ENCODE measurements at regions not wholly inside any gene's neighbourhood (a gene's known extent, or its start where the extent isn't known, plus 50 kb on each side); places are given as distances from the start of the nearest gene placed in this dataset.
A peak's percentile ranks its signal among the peaks of the same experiment; 100 is the strongest.
"Not testable (repeated sequence)": the region's sequence is repeated elsewhere in the genome, so short reads cannot be mapped to it uniquely, and the experiment has no call there.

DNA sequence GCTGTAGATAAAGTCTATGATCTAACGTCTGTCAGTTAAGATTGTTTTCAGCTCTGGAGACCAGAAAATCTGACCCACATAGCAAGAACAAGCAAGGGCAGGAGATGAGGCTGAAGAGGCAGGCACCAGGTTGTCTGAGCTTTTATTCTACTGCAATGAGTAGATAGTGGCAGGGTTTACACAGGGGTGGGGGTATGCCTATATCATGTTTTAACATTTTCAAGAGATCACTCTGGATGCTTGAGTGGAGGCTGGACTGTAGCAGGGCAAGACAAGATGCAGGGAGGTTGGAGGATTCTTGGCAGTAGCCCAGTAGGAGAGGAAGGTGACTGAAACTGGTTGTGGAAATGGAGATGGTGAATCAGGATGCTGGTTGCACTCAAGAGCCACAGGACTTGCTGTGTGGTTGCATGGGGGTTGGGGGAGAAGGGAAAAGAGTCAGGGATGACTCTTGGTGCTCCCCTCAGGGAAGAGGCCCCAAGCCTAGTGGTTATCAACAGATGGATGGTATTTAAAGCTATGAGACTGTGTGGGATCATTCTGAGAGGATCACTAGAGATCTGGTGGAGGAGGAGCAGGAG, 143.1 kb upstream of the KCNJ18 start:
- H3K27me3 ChIP-seq (ENCODE audit: insufficient read depth, low read length, poor library complexity) = no peaks in the 10 kb centered on the region
- peak overlapping the region; percentile 75; the same call in 1 of the 2 replicates for H3K4me2 ChIP-seq (ENCODE audit: insufficient read depth, low read length)
- H2AFZ ChIP-seq (ENCODE audit: low read depth, low read length) = no peak overlapping the region
- no peaks in the 10 kb centered on the region for H3K9me3 ChIP-seq (ENCODE audit: insufficient read depth, low read length, severe bottlenecking)
- H3K4me3 ChIP-seq (ENCODE audit: low read depth in 1 of 2, low read length in 2 of 2) = peak overlapping the region in 1 of 2 experiments; percentile 75; a peak in 2 of 4 replicates
- no peak for ATAC-seq (ENCODE audit: insufficient read depth, low read depth)
- no peak for DNase-seq
- peaks cover 27% of the 10 kb centered on the region for H3K4me1 ChIP-seq (ENCODE audit: insufficient read depth, low read length)
- 0 out of 2 replicates have a peak, but pooled peaks cover 15% of the 10 kb centered on the region for H4K20me1 ChIP-seq (ENCODE audit: insufficient read depth, low read length)
- H3K36me3 ChIP-seq (ENCODE audit: insufficient read depth, low read length) = no peaks in the 10 kb centered on the region
- H3K27ac ChIP-seq (ENCODE audit: low read length) = no peak overlapping the region
- H3K79me2 ChIP-seq (ENCODE audit: insufficient read depth, low read length) = 0 out of 2 replicates have a peak, but pooled peaks cover 4% of the 10 kb centered on the region
- no peak overlapping the region for H3K9ac ChIP-seq (ENCODE audit: low read depth, low read length)
- TF ChIP-seq, protein P1, sequence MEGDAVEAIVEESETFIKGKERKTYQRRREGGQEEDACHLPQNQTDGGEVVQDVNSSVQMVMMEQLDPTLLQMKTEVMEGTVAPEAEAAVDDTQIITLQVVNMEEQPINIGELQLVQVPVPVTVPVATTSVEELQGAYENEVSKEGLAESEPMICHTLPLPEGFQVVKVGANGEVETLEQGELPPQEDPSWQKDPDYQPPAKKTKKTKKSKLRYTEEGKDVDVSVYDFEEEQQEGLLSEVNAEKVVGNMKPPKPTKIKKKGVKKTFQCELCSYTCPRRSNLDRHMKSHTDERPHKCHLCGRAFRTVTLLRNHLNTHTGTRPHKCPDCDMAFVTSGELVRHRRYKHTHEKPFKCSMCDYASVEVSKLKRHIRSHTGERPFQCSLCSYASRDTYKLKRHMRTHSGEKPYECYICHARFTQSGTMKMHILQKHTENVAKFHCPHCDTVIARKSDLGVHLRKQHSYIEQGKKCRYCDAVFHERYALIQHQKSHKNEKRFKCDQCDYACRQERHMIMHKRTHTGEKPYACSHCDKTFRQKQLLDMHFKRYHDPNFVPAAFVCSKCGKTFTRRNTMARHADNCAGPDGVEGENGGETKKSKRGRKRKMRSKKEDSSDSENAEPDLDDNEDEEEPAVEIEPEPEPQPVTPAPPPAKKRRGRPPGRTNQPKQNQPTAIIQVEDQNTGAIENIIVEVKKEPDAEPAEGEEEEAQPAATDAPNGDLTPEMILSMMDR (IDR thresholded peaks at IDR 0.05; ENCODE audit: borderline replicate concordance, extremely low read depth, low read length, poor library complexity, severe bottlenecking) = no peak
- no peak for TF ChIP-seq EZH2 (IDR thresholded peaks at IDR 0.05; ENCODE audit: borderline replicate concordance, low read depth, low read length, severe bottlenecking)

GRCh38 chr17:21550031-21550430, 142.3 kb upstream of the KCNJ18 start:
- H3K79me2 ChIP-seq (ENCODE audit: insufficient read depth, low read length); H3K9me3 ChIP-seq (ENCODE audit: insufficient read depth, low read length, severe bottlenecking); H2AFZ ChIP-seq (ENCODE audit: low read depth, low read length); H3K27ac ChIP-seq (ENCODE audit: low read length); H3K27me3 ChIP-seq (ENCODE audit: insufficient read depth, low read length, poor library complexity); H3K36me3 ChIP-seq (ENCODE audit: insufficient read depth, low read length); ATAC-seq (ENCODE audit: insufficient read depth, low read depth); DNase-seq: not testable (repeated sequence)
- Histone ChIP-seq H3K9ac (ENCODE audit: low read depth, low read length) (peak overlapping the region; percentile 64), H4K20me1 (ENCODE audit: insufficient read depth, low read length) (0 out of 2 replicates have a peak, but pooled peaks cover 15% of the 10 kb centered on the region), H3K4me2 (ENCODE audit: insufficient read depth, low read length) (peak overlapping the region; percentile 75), H3K4me3 (ENCODE audit: low read depth in 1 of 2, low read length in 2 of 2) (peak overlapping the region; percentile 23 to 75; a peak in 3 of 4 replicates), H3K4me1 (ENCODE audit: insufficient read depth, low read length) (peaks cover 27% of the 10 kb centered on the region)

- no peaks in the 10 kb centered on the region for H3K27me3 ChIP-seq (ENCODE audit: insufficient read depth, low read length, poor library complexity)
- H3K27ac ChIP-seq (ENCODE audit: low read length) = peak overlapping the region; percentile 57
- 0 out of 2 replicates have a peak, but pooled peaks cover 4% of the 10 kb centered on the region for H3K79me2 ChIP-seq (ENCODE audit: insufficient read depth, low read length)
- DNase-seq = peak; percentile 69
- no peaks in the 10 kb centered on the region for H3K36me3 ChIP-seq (ENCODE audit: insufficient read depth, low read length)
- ATAC-seq (ENCODE audit: insufficient read depth, low read depth) = peak; percentile 88
- 0 out of 2 replicates have a peak, but pooled peaks cover 11% of the 10 kb centered on the region for H4K20me1 ChIP-seq (ENCODE audit: insufficient read depth, low read length)
- peak overlapping the region; percentile 64 for H3K9ac ChIP-seq (ENCODE audit: low read depth, low read length)
- peak overlapping the region; percentile 75 for H3K4me2 ChIP-seq (ENCODE audit: insufficient read depth, low read length)
- peaks cover 27% of the 10 kb centered on the region for H3K4me1 ChIP-seq (ENCODE audit: insufficient read depth, low read length)
- H3K9me3 ChIP-seq (ENCODE audit: insufficient read depth, low read length, severe bottlenecking) = no peaks in the 10 kb centered on the region
- no peak for TF ChIP-seq EZH2 (IDR thresholded peaks at IDR 0.05; ENCODE audit: borderline replicate concordance, low read depth, low read length, severe bottlenecking)
- TF ChIP-seq, protein P1 (IDR thresholded peaks at IDR 0.05; ENCODE audit: borderline replicate concordance, extremely low read depth, low read length, poor library complexity, severe bottlenecking) = no peak
- H3K4me3 ChIP-seq (ENCODE audit: low read depth in 1 of 2, low read length in 2 of 2) = peak overlapping the region; percentile 23 to 75; a peak in 3 of 4 replicates
- peak overlapping the region; percentile 75 for H2AFZ ChIP-seq (ENCODE audit: low read depth, low read length)
Measured at GRCh38 chr17:21551081-21551881, 141.0 kb upstream of the KCNJ18 start.

DNA sequence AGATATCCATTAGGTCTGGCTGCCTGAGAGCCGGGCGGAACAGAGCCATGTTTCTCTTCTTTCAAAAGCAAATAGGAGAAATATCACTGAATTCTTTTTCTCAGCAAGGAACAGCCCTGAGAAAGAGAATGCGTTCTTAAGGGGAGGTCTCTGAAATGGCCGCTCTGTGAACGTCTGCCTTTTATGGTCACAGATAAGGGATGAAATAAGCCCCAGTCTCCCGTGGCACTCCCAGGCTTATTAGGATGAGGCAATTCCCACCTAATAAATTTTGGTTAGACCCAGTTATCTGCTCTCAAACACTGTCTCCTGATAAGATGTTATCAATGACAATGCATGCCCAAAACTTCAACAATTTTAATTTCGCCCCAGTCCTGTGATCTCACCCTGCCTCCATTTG, 133.4 kb upstream of the KCNJ18 start:
- not testable (repeated sequence) for H3K27me3 ChIP-seq (ENCODE audit: insufficient read depth, low read length, poor library complexity); ATAC-seq (ENCODE audit: insufficient read depth, low read depth); H2AFZ ChIP-seq (ENCODE audit: low read depth, low read length); H3K79me2 ChIP-seq (ENCODE audit: insufficient read depth, low read length); DNase-seq; H3K4me1 ChIP-seq (ENCODE audit: insufficient read depth, low read length); H3K4me2 ChIP-seq (ENCODE audit: insufficient read depth, low read length); H3K36me3 ChIP-seq (ENCODE audit: insufficient read depth, low read length); H3K27ac ChIP-seq (ENCODE audit: low read length); H4K20me1 ChIP-seq (ENCODE audit: insufficient read depth, low read length); H3K9ac ChIP-seq (ENCODE audit: low read depth, low read length); H3K4me3 ChIP-seq (ENCODE audit: low read depth in 1 of 2, low read length in 2 of 2); H3K9me3 ChIP-seq (ENCODE audit: insufficient read depth, low read length, severe bottlenecking)
